CD1c-positive myeloid dendritic cell (primary cell): ENCODE measurements at regions not wholly inside any gene's neighbourhood (a gene's known extent, or its start where the extent isn't known, plus 50 kb on each side); places are given as distances from the start of the nearest gene placed in this dataset.

Source experiments
- DNase-seq: peaks from one replicate; pipeline ENCODE4 v3.0.0-alpha.2; 2016; ENCODE audit errors: extremely low spot score

- no peak for DNase-seq
These were observed 287.8 kb upstream of the IGFBP3 start for GRCh38 chr7:46208635-46209525.

GRCh38 chr7:46207931-46208634 lies 287.0 kb upstream of the IGFBP3 start:
- no peak for DNase-seq

- DNase-seq = no peak
These were observed 285.5 kb upstream of the IGFBP3 start for GRCh38 chr7:46206476-46207060.

- DNase-seq = no peak
These were observed 284.4 kb upstream of the IGFBP3 start for GRCh38 chr7:46205478-46205877.

GRCh38 chr7:46203926-46204325 lies 282.9 kb upstream of the IGFBP3 start:
- no peak for DNase-seq

- DNase-seq = no peak
These were observed 281.3 kb upstream of the IGFBP3 start for GRCh38 chr7:46202379-46202778.

- no peak for DNase-seq
These were observed 280.9 kb upstream of the IGFBP3 start for GRCh38 chr7:46201961-46202360.

GRCh38 chr7:46198701-46199100 lies 277.6 kb upstream of the IGFBP3 start:
- DNase-seq = no peak

- no peak for DNase-seq
These were observed 276.9 kb upstream of the IGFBP3 start for GRCh38 chr7:46197785-46198540.

- DNase-seq = no peak
These were observed 274.9 kb upstream of the IGFBP3 start for GRCh38 chr7:46195934-46196333.

- DNase-seq = no peak
These were observed 271.2 kb upstream of the IGFBP3 start for GRCh38 chr7:46192271-46192670.

- DNase-seq = no peak
These were observed 270.7 kb upstream of the IGFBP3 start for GRCh38 chr7:46191776-46192175.

- no peak for DNase-seq
These were observed 270.2 kb upstream of the IGFBP3 start for GRCh38 chr7:46191296-46191695.

- no peak for DNase-seq
These were observed 268.3 kb upstream of the IGFBP3 start for GRCh38 chr7:46189255-46189790.

- no peak for DNase-seq
These were observed 265.1 kb upstream of the IGFBP3 start for GRCh38 chr7:46186131-46186530.

- DNase-seq = no peak
These were observed 258.1 kb upstream of the IGFBP3 start for GRCh38 chr7:46179061-46179610.

- DNase-seq = no peak
These were observed 257.6 kb upstream of the IGFBP3 start for GRCh38 chr7:46178661-46179060.

GRCh38 chr7:46177821-46178220 lies 256.7 kb upstream of the IGFBP3 start:
- DNase-seq = no peak

- DNase-seq = no peak
These were observed 254.1 kb upstream of the IGFBP3 start for GRCh38 chr7:46175221-46175620.

GRCh38 chr7:46174196-46174580 lies 253.1 kb upstream of the IGFBP3 start:
- no peak for DNase-seq

- DNase-seq = no peak
These were observed 252.6 kb upstream of the IGFBP3 start for GRCh38 chr7:46173476-46174195.
